GM19395 (cell line): ENCODE measurements at regions not wholly inside any gene's neighbourhood (a gene's known extent, or its start where the extent isn't known, plus 50 kb on each side); places are given as distances from the start of the nearest gene placed in this dataset.
"Not testable (repeated sequence)": the region's sequence is repeated elsewhere in the genome, so short reads cannot be mapped to it uniquely, and the experiment has no call there.

Source experiments
- ATAC-seq: cut with Tn5 transposase; IDR thresholded peaks from one replicate; pipeline ENCODE4 v1.9.1; 2021; ENCODE audit warnings: mild to moderate bottlenecking, moderate library complexity; ENCODE audit not compliant: unreplicated experiment

GRCh38 chr2:54065411-54065810 lies 50.0 kb upstream of the ACYP2 start:
- ATAC-seq, result no peak

GRCh38 chr2:54063967-54064535 lies 51.4 kb upstream of the ACYP2 start:
- ATAC-seq, result no peak

- ATAC-seq, result no peak
Measured at GRCh38 chr2:54062401-54062800, 53.0 kb upstream of the ACYP2 start.

- no peak for ATAC-seq
Measured at GRCh38 chr2:54061272-54061671, 54.1 kb upstream of the ACYP2 start.

- no peak for ATAC-seq
Measured at GRCh38 chr2:54059986-54060385, 55.4 kb upstream of the ACYP2 start.

- ATAC-seq, result no peak
Measured at GRCh38 chr2:54059504-54059903, 55.9 kb upstream of the ACYP2 start.

GRCh38 chr2:54058449-54058848 lies 57.0 kb upstream of the ACYP2 start:
- ATAC-seq, result no peak

- no peak for ATAC-seq
Measured at GRCh38 chr2:54054774-54055173, 60.6 kb upstream of the ACYP2 start.

GRCh38 chr2:54054271-54054670 lies 61.1 kb upstream of the ACYP2 start:
- peak; percentile 82 for ATAC-seq

GRCh38 chr2:54053830-54054229 lies 61.6 kb upstream of the ACYP2 start:
- peak; percentile 55 for ATAC-seq

- ATAC-seq, result peak; percentile 29
Measured at GRCh38 chr2:54052825-54053718, 62.3 kb upstream of the ACYP2 start.

- no peak for ATAC-seq
Measured at GRCh38 chr2:54050445-54050844, 65.0 kb upstream of the ACYP2 start.

- no peak for ATAC-seq
Measured at GRCh38 chr2:54049365-54049764, 66.0 kb upstream of the ACYP2 start.

- not testable (repeated sequence) for ATAC-seq
Measured at GRCh38 chr2:54048896-54049295, 66.5 kb upstream of the ACYP2 start.

GRCh38 chr2:54048117-54048785 lies 67.2 kb upstream of the ACYP2 start:
- no peak for ATAC-seq

GRCh38 chr2:54047658-54048057 lies 67.8 kb upstream of the ACYP2 start:
- ATAC-seq, result no peak

- ATAC-seq, result no peak
Measured at GRCh38 chr2:54047091-54047490, 68.3 kb upstream of the ACYP2 start.

GRCh38 chr2:54042897-54043620 lies 72.3 kb upstream of the PSME4 start:
- ATAC-seq, result no peak

- no peak for ATAC-seq
Measured at GRCh38 chr2:54042341-54042740, 71.5 kb upstream of the PSME4 start.

GRCh38 chr2:54041135-54041534 lies 70.3 kb upstream of the PSME4 start:
- ATAC-seq, result no peak

- no peak for ATAC-seq
Measured at GRCh38 chr2:54040685-54041084, 69.9 kb upstream of the PSME4 start.
